ENCODE measurements at regions not wholly inside any gene's neighbourhood (a gene's known extent, or its start where the extent isn't known, plus 50 kb on each side); places are given as distances from the start of the nearest gene placed in this dataset.
A peak's percentile ranks its signal among the peaks of the same experiment; 100 is the strongest.
"Not testable (repeated sequence)": the region's sequence is repeated elsewhere in the genome, so short reads cannot be mapped to it uniquely, and the experiment has no call there.

DNA sequence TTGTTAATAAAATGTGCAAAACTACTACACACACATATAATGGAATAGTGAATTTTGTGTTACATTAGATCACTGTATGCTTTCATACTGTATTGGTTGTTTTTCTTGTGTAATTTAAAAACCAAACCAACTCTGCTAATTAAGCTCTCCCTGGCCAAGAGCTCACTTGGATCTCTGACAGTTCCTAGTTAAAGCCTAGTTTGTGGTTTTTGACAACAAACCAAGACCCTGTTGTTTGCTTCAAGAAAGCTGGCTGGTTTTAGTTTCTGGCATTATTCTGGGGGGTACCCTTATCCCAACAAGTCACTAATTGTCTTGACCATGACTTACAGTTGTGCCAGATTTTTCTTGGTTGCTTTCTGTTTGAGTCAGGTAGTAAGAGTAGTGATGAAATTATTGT, 121.4 kb upstream of the CXorf66 start:
- ChIA-PET CTCF (no interaction called here), POLR2A (no interaction called here)
- DNase-seq (ENCODE audit: extremely low spot score), result no peak
- TF ChIP-seq SP1 (IDR thresholded peaks at IDR 0.05), result no peak

DNA sequence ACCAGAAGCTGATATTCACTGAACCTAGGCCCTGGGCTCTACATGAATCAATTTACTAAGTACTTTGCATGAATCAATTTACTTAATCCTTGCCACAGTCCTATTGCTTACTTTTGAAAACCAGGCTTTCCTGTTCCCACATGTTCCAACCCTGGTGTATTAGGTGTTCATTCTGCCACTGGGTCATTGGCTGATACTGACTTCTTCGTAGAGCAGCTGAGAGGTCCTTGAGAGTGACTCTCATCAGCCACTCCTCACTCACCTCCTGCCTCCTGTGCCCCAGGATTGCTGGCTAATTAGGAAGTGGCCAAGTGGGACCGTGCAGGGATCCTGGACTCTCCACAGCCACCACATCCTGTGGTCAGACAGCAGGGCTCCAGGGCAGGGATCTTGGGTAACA, 109.5 kb upstream of the CXorf66 start:
- CTCF ChIA-PET; POLR2A ChIA-PET; DNase-seq (ENCODE audit: extremely low spot score): not testable (repeated sequence)

DNA sequence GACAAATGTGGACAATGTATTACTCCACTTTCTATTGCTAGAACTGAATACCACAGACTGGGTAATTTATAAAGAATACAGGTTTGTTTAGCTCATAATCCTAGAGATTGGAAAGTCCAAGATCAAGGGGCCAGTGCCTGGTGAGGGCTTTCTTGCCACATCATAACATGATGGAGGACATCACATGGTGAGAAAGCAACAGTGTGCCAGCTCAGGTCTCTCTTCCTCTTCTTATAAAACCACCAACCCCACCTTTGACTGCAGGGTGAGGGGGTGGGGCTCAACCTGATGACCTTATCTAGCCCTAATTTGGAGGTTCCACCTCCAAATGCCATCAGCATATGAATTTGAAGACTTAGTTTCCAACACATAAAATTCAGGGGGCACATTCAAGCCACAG, 105.7 kb upstream of the CXorf66 start:
- DNase-seq (ENCODE audit: extremely low spot score), result no peak

DNA sequence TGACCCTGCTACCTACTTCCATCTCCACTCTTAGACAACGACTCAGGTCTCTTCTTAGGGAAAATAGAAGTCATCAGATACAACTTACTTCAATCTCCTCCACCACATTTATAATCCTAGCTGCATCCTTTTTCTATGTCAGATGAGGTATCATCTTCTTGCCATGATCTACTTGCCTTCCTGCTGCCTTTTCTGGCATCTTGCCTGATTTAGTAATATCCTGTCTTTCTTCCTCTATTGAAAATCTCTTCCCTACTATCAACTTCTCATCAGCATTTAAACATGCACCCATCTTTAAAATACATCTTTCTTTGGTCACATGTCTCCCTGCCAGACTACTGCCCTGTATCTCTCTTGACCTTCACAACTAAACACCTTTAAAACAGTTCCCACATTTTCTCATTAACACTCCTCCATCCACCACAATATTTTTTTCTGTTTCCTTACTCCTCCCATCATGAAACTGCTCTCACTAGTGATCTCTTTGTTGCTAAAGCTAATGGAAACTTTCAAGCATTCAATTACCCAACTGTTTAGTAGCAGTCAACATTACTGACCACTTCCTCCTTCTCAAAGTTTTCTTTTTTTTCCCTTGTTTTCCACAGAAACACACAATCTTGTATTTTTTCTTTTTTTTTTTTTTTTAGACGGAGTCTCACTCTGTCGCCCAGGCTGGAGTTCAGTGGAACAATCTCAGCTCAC, 100.8 kb upstream of the CXorf66 start:
- CTCF ChIA-PET, result no interaction called here
- POLR2A ChIA-PET, result no interaction called here
- DNase-seq (ENCODE audit: extremely low spot score), result no peak
- TF ChIP-seq NFRKB (IDR thresholded peaks at IDR 0.05), result no peak
- no peak for TF ChIP-seq ARNT (IDR thresholded peaks at IDR 0.05)
- no peak for TF ChIP-seq SP1 (IDR thresholded peaks at IDR 0.05)
- TF ChIP-seq ELF4 (IDR thresholded peaks at IDR 0.05), result no peak
- TF ChIP-seq CTBP1 (IDR thresholded peaks at IDR 0.05; ENCODE audit: borderline replicate concordance), result no peak
- no peak for TF ChIP-seq BHLHE40 (IDR thresholded peaks at IDR 0.05; ENCODE audit: borderline replicate concordance)
- no peak for TF ChIP-seq L3MBTL2 (conservative IDR thresholded peaks at IDR 0.05)
- TF ChIP-seq, protein P1, sequence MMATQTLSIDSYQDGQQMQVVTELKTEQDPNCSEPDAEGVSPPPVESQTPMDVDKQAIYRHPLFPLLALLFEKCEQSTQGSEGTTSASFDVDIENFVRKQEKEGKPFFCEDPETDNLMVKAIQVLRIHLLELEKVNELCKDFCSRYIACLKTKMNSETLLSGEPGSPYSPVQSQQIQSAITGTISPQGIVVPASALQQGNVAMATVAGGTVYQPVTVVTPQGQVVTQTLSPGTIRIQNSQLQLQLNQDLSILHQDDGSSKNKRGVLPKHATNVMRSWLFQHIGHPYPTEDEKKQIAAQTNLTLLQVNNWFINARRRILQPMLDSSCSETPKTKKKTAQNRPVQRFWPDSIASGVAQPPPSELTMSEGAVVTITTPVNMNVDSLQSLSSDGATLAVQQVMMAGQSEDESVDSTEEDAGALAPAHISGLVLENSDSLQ (IDR thresholded peaks at IDR 0.05), result no peak
- TF ChIP-seq FOXM1 (IDR thresholded peaks at IDR 0.05; ENCODE audit: borderline replicate concordance), result no peak

More for the DNA sequence above, 105.7 kb upstream of the CXorf66 start:
- no peak for TF ChIP-seq HDGF (IDR thresholded peaks at IDR 0.05; ENCODE audit: borderline replicate concordance)
- TF ChIP-seq, protein P1 (IDR thresholded peaks at IDR 0.05), result no peak
- TF ChIP-seq ELF4 (IDR thresholded peaks at IDR 0.05), result no peak
- TF ChIP-seq TARDBP (IDR thresholded peaks at IDR 0.05), result no peak
- TF ChIP-seq ZNF384 (IDR thresholded peaks at IDR 0.05), result no peak
- no peak for TF ChIP-seq FOXK2 (IDR thresholded peaks at IDR 0.05)
- no peak for TF ChIP-seq FOXA1 (IDR thresholded peaks at IDR 0.05)
- POLR2A ChIA-PET, result no interaction called here
- CTCF ChIA-PET, result no interaction called here

DNA sequence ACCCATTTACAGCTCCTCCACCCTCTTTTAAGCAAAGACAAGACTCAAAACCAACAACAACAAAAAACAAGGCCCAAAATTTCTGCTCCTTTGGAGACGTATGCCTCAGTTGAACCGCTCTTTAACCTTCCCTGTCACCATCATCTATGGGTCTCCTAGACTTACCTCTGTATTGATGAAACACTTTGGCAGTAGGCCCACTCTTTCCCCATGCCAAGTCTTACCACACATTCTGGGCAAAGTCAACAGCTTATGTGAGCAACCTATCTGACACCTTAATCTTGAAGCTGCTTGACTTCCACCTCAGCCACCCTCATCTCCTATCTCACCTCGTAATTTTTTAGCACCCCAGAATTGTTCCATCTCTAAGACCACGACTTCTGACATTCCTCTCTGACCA, 99.7 kb upstream of the CXorf66 start:
- TF ChIP-seq, protein P1 (IDR thresholded peaks at IDR 0.05), result no peak
- no peak for TF ChIP-seq HDGF (IDR thresholded peaks at IDR 0.05; ENCODE audit: borderline replicate concordance)
- CTCF ChIA-PET, result no interaction called here
- POLR2A ChIA-PET, result no interaction called here
- DNase-seq (ENCODE audit: extremely low spot score), result no peak

DNA sequence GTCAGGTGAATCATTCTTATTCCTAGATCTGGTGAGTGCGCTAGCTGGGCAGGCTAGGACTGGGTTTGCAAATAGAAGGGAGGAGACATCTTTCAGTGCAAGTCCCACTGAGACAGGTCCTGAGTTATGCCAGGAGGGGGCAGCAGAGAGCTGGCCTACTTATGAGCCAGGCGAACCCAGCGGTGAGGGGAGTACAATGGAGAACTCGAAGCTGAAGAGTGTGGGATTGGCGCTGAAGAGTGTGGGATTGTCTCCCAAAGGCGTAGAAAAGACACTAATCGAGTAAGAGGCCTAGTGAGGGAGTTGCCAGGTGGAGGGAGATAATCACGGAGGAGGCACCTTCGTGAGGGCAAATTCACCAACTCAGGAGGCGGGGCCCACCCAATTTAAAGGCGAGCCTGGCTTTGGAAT, 91.7 kb upstream of the CXorf66 start:
- no peak for TF ChIP-seq TARDBP (IDR thresholded peaks at IDR 0.05)
- TF ChIP-seq ELF4 (IDR thresholded peaks at IDR 0.05), result no peak
- TF ChIP-seq FOXM1 (IDR thresholded peaks at IDR 0.05; ENCODE audit: borderline replicate concordance), result no peak
- TF ChIP-seq, protein P1 (IDR thresholded peaks at IDR 0.05), result no peak
- TF ChIP-seq SUZ12 (IDR thresholded peaks at IDR 0.05), result no peak
- TF ChIP-seq BHLHE40 (IDR thresholded peaks at IDR 0.05; ENCODE audit: borderline replicate concordance), result no peak
- TF ChIP-seq CTBP1 (IDR thresholded peaks at IDR 0.05; ENCODE audit: borderline replicate concordance), result no peak
- no peak for TF ChIP-seq FOXA1 (IDR thresholded peaks at IDR 0.05)
- no peak for TF ChIP-seq FOXK2 (IDR thresholded peaks at IDR 0.05)
- no peak for TF ChIP-seq SP1 (IDR thresholded peaks at IDR 0.05)
- no peak for TF ChIP-seq NFRKB (IDR thresholded peaks at IDR 0.05)
- TF ChIP-seq LEF1 (IDR thresholded peaks at IDR 0.05; ENCODE audit: borderline replicate concordance), result no peak
- TF ChIP-seq HDGF (IDR thresholded peaks at IDR 0.05; ENCODE audit: borderline replicate concordance), result no peak
- TF ChIP-seq ZNF384 (IDR thresholded peaks at IDR 0.05), result no peak
- no peak for TF ChIP-seq L3MBTL2 (conservative IDR thresholded peaks at IDR 0.05)
- no peak for TF ChIP-seq ARNT (IDR thresholded peaks at IDR 0.05)
- DNase-seq (ENCODE audit: extremely low spot score), result peak; percentile 79
- ChIA-PET CTCF (interaction anchor here (0.6 to 1.5 kb wide), 9 partner anchors 10 to 608 kb away, joined by 3 to 14 read pairs (median 3); no protein-coding TSS in a partner anchor), POLR2A (no interaction called here)

DNA sequence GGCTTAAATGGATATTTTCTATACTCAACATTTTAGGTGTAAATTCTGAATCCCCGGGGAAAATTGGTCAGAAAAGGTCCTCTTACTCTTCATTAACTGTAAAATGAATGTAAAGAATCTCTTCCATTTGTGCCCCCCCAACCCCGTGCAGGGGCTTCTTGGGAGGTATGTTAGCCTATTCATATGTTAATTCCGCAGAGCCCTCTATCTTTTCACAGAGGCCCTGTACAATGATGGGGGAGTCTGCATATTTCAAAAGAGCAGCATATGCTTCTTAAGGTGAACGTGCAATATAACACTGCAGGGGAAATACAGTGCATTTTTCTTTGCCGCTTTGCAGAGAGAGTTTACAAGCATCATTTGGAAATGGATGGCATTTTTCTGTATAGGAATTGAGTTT, 88.5 kb upstream of the CXorf66 start:
- CTCF ChIA-PET, result interaction anchor here (1.0 to 2.0 kb wide), 2 partner anchors 8 to 454 kb away, joined by 4 to 9 read pairs; no protein-coding TSS in a partner anchor
- no peak for TF ChIP-seq FOXK2 (IDR thresholded peaks at IDR 0.05)
- no peak for TF ChIP-seq FOXA1 (IDR thresholded peaks at IDR 0.05)
- TF ChIP-seq, protein P1 (IDR thresholded peaks at IDR 0.05), result no peak
- TF ChIP-seq FOXM1 (IDR thresholded peaks at IDR 0.05; ENCODE audit: borderline replicate concordance), result no peak
- TF ChIP-seq ARNT (IDR thresholded peaks at IDR 0.05), result no peak
- no peak for TF ChIP-seq TARDBP (IDR thresholded peaks at IDR 0.05)
- no peak for TF ChIP-seq L3MBTL2 (conservative IDR thresholded peaks at IDR 0.05)
- TF ChIP-seq ELF4 (IDR thresholded peaks at IDR 0.05), result no peak
- TF ChIP-seq ZNF384 (IDR thresholded peaks at IDR 0.05), result no peak
- no peak for TF ChIP-seq SP1 (IDR thresholded peaks at IDR 0.05)
- no peak for TF ChIP-seq SUZ12 (IDR thresholded peaks at IDR 0.05)
- TF ChIP-seq LEF1 (IDR thresholded peaks at IDR 0.05; ENCODE audit: borderline replicate concordance), result no peak
- TF ChIP-seq BHLHE40 (IDR thresholded peaks at IDR 0.05; ENCODE audit: borderline replicate concordance), result no peak
- TF ChIP-seq CTBP1 (IDR thresholded peaks at IDR 0.05; ENCODE audit: borderline replicate concordance), result no peak
- POLR2A ChIA-PET, result no interaction called here
- DNase-seq (ENCODE audit: extremely low spot score), result no peak

All from HEK293T (cell line).